AG10803 (cell line): ENCODE measurements at regions not wholly inside any gene's neighbourhood (a gene's known extent, or its start where the extent isn't known, plus 50 kb on each side); places are given as distances from the start of the nearest gene placed in this dataset.

Experiments
- DNase-seq: peaks from one replicate; pipeline ENCODE4 v3.0.0; 2010; ENCODE audit warnings: low read depth
- H3K4me3 ChIP-seq: 2 replicates; pipeline ENCODE4 v1.5.1; 2011; ENCODE audit warnings: mild to moderate bottlenecking, low read length, control low read depth
- CTCF ChIP-seq: conservative IDR thresholded peaks from 2 replicates; pipeline ENCODE4 v1.5.1; 2011; ENCODE audit warnings: mild to moderate bottlenecking, low read length, control low read depth, inconsistent platforms

GRCh38 chr4:147060151-147060931 lies 114.7 kb upstream of the TTC29 start:
- TF ChIP-seq CTCF = no peak
- peak; percentile 93 for DNase-seq
- no peak overlapping the region for H3K4me3 ChIP-seq

GRCh38 chr4:147064856-147065255 lies 119.2 kb upstream of the TTC29 start:
- no peak for DNase-seq
- TF ChIP-seq CTCF = no peak
- H3K4me3 ChIP-seq = no peak overlapping the region

GRCh38 chr4:147068564-147068963 lies 122.9 kb upstream of the TTC29 start:
- H3K4me3 ChIP-seq = no peak overlapping the region
- TF ChIP-seq CTCF = no peak
- no peak for DNase-seq

- DNase-seq = no peak
- H3K4me3 ChIP-seq = no peak overlapping the region
- TF ChIP-seq CTCF = no peak
Measured at GRCh38 chr4:147071209-147071740, 125.6 kb upstream of the TTC29 start.

- no peak for DNase-seq
- TF ChIP-seq CTCF = no peak
- H3K4me3 ChIP-seq = no peak overlapping the region
Measured at GRCh38 chr4:147076179-147076578, 130.5 kb upstream of the TTC29 start.

- H3K4me3 ChIP-seq = no peak overlapping the region
- TF ChIP-seq CTCF = no peak
- DNase-seq = no peak
Measured at GRCh38 chr4:147076728-147077127, 131.1 kb upstream of the TTC29 start.

GRCh38 chr4:147078362-147078761 lies 132.7 kb upstream of the TTC29 start:
- no peak overlapping the region for H3K4me3 ChIP-seq

More at GRCh38 chr4:147078362-147078761, 132.7 kb upstream of the TTC29 start:
- no peak for TF ChIP-seq CTCF
- DNase-seq = peak; percentile 59
